Activated CD4-positive, alpha-beta memory T cell treated with anti-CD3 and anti-CD28 coated beads for 36 hours (primary cell): ENCODE measurements at regions not wholly inside any gene's neighbourhood (a gene's known extent, or its start where the extent isn't known, plus 50 kb on each side); places are given as distances from the start of the nearest gene placed in this dataset.

Experiments used
- CTCF ChIA-PET: fragments of 350-600 bp; sonication (Branson Sonifier 250); formaldehyde crosslinking; loops from one replicate; lab custom pipeline; 2021; ENCODE audit warnings: antibody characterized with exemption, inconsistent platforms; lab: Charles Lee
- POLR2A ChIA-PET: fragments of 350-600 bp; sonication (Branson Sonifier 250); formaldehyde crosslinking; loops from one replicate; lab custom pipeline; 2021; ENCODE audit warnings: antibody characterized with exemption; lab: Charles Lee
- DNase-seq: peaks from one replicate; pipeline ENCODE4 v3.0.0-alpha.2; 2020
- H3K27ac Mint-ChIP-seq: one replicate; pipeline ENCODE4 v1.8.0; 2021; ENCODE audit warnings: mixed read lengths
- H3K27me3 Mint-ChIP-seq: one replicate; pipeline ENCODE4 v1.8.0; 2021; ENCODE audit warnings: mixed read lengths
- H3K36me3 Mint-ChIP-seq: one replicate; pipeline ENCODE4 v1.8.0; 2021; ENCODE audit warnings: mixed read lengths
- H3K4me1 Mint-ChIP-seq: one replicate; pipeline ENCODE4 v1.8.0; 2021; ENCODE audit warnings: low read depth, mixed read lengths
- H3K4me3 Mint-ChIP-seq: one replicate; pipeline ENCODE4 v1.8.0; 2021; ENCODE audit warnings: mild to moderate bottlenecking, mixed read lengths
- H3K9me3 Mint-ChIP-seq: one replicate; pipeline ENCODE4 v1.8.0; 2021; ENCODE audit warnings: mixed read lengths
- intact Hi-C: fragments of 100-400 bp; cut with micrococcal nuclease; formaldehyde crosslinking; loops from one replicate; pipeline ENCODE4 v1.15.1; 2023

DNA sequence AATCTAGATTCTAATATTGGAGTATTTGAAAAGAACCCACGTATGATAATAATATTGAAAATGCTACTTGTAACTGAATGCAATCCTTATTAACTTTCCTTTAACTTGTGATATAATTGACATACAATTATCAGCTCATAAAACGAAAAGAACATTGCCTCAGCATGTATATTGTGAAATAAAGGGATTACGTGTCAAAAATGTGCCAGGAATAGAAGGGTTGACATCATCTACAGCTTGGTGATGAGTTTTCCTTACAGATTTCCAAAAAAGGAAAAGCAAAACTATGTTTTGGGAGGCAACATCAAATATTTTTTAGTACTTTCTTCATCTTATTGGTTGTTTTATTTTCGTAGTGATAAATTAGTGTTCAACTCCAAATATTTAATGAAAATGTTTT, 266.0 kb upstream of the PTGER4 start:
- no peak overlapping the region for H3K27ac Mint-ChIP-seq
- CTCF ChIA-PET, result no interaction called here
- POLR2A ChIA-PET, result no interaction called here
- H3K4me3 Mint-ChIP-seq, result no peak overlapping the region
- H3K4me1 Mint-ChIP-seq, result peaks cover 33% of the 10 kb centered on the region
- H3K27me3 Mint-ChIP-seq, result no peaks in the 10 kb centered on the region
- DNase-seq, result no peak
- H3K36me3 Mint-ChIP-seq, result peaks cover 3% of the 10 kb centered on the region
- H3K9me3 Mint-ChIP-seq, result peaks cover 8% of the 10 kb centered on the region
- intact Hi-C loops, result loop anchor here (5.0 kb wide), 1 partner anchor 1201 kb away; no protein-coding TSS in a partner anchor

- peaks cover 42% of the 10 kb centered on the region for H3K4me1 Mint-ChIP-seq
- H3K4me3 Mint-ChIP-seq, result no peak overlapping the region
- no peaks in the 10 kb centered on the region for H3K27me3 Mint-ChIP-seq
- POLR2A ChIA-PET, result no interaction called here
- CTCF ChIA-PET, result interaction anchor here (0.8 kb wide), 1 partner anchor 25 kb away, joined by 3 read pairs; no protein-coding TSS in a partner anchor
- DNase-seq, result no peak
- intact Hi-C loops, result loop anchor here (5.0 kb wide), 1 partner anchor 1200 kb away; no protein-coding TSS in a partner anchor
- H3K36me3 Mint-ChIP-seq, result peaks cover 7% of the 10 kb centered on the region
- peaks cover 3% of the 10 kb centered on the region for H3K9me3 Mint-ChIP-seq
- no peak overlapping the region for H3K27ac Mint-ChIP-seq
Measured at GRCh38 chr5:40412771-40413170, 266.9 kb upstream of the PTGER4 start.

DNA sequence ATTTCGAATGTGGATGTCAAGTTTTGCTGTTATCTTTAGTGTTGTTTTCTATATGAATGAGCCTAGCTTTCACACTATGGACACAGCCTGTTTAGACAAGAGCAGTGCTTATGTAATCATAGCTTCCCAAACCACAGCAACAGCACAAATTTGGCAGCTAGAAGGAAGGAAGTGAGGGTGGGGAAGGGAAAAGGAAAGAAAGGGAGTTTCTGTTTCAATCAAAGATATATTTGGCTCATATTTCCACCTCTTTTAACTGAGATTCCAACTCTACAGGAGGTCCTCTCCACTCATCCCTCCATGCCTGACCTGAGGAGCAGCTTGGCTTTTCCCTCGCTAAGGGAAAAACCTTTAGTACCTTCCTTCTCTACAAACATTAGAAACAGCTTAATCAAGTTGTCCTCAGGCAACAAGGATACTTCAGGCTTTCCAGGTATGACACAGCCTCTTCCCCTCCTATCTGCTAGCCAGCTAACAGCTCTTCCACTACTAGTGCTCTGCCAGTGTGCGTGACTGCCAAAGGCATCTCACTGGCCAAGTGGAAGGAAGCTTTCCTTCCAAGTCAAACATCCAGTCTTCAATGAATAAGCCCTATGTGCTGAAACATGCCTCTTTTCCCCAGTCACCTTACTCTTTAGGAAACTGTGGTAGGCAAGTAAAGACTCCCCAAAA, 268.6 kb upstream of the PTGER4 start:
- CTCF ChIA-PET, result interaction anchor here (0.8 to 2.6 kb wide), 11 partner anchors 10 to 462 kb away, joined by 3 to 12 read pairs (median 5); partner anchors contain the start of gene PTGER4
- H3K9me3 Mint-ChIP-seq, result no peaks in the 10 kb centered on the region
- H3K36me3 Mint-ChIP-seq, result peaks cover 14% of the 10 kb centered on the region
- no peak for DNase-seq
- H3K27ac Mint-ChIP-seq, result peak overlapping the region; percentile 99
- peak overlapping the region; percentile 62 for H3K4me3 Mint-ChIP-seq
- H3K4me1 Mint-ChIP-seq, result peaks cover 56% of the 10 kb centered on the region
- no peaks in the 10 kb centered on the region for H3K27me3 Mint-ChIP-seq
- intact Hi-C loops, result loop anchor here (1.0 to 5.0 kb wide), 13 partner anchors 18 to 1199 kb away; partner anchors contain the start of gene PTGER4
- POLR2A ChIA-PET, result interaction anchor here (0.6 to 3.3 kb wide), 18 partner anchors 16 to 275 kb away, joined by 3 to 39 read pairs (median 8); partner anchors contain the start of gene PTGER4

- intact Hi-C loops, result loop anchor here (1.0 to 5.0 kb wide), 13 partner anchors 19 to 1198 kb away; partner anchors contain the start of gene PTGER4
- peak; percentile 82 for DNase-seq
- POLR2A ChIA-PET, result interaction anchor here (0.8 to 3.3 kb wide), 22 partner anchors 9 to 404 kb away, joined by 3 to 39 read pairs (median 8); partner anchors contain the start of gene PTGER4
- Mint-ChIP-seq H3K9me3 (no peaks in the 10 kb centered on the region), H3K27ac (peak overlapping the region; percentile 99), H3K27me3 (no peaks in the 10 kb centered on the region), H3K4me3 (peak overlapping the region; percentile 62), H3K36me3 (peaks cover 14% of the 10 kb centered on the region), H3K4me1 (peaks cover 64% of the 10 kb centered on the region)
- CTCF ChIA-PET, result interaction anchor here (0.8 to 2.6 kb wide), 13 partner anchors 9 to 462 kb away, joined by 3 to 12 read pairs (median 4); partner anchors contain the start of gene PTGER4
Measured at GRCh38 chr5:40410231-40410861, 269.4 kb upstream of the PTGER4 start.

DNA sequence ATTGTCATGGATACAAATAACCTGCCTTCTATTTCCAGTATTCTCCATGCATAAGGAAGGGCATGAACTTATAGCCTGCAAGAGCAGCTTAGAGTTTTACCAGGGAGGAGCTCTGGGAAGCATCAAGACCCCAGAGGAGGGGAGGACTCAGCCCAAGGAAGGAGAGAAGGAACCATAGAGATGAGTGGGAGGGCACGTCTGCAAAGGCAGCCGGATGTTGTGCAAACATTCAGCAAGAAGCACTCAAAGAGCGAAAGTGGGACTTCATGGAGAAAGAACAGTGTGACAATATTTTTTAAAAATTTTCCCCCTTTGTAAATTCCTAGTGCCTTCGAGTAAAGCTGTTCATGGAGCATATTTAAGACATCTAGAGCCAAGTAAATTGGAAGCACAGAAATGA, 270.1 kb upstream of the PTGER4 start:
- no peaks in the 10 kb centered on the region for H3K9me3 Mint-ChIP-seq
- peaks cover 70% of the 10 kb centered on the region for H3K4me1 Mint-ChIP-seq
- H3K27me3 Mint-ChIP-seq, result no peaks in the 10 kb centered on the region
- H3K4me3 Mint-ChIP-seq, result peak overlapping the region; percentile 66
- peak; percentile 64 for DNase-seq
- intact Hi-C loops, result loop anchor here (5.0 to 10.0 kb wide), 2 partner anchors 348 to 1235 kb away; partner anchors contain the start of gene TTC33
- ChIA-PET POLR2A (interaction anchor here (0.9 to 3.3 kb wide), 16 partner anchors 8 to 404 kb away, joined by 3 to 39 read pairs (median 10); partner anchors contain the start of gene PTGER4), CTCF (interaction anchor here (1.0 to 2.6 kb wide), 7 partner anchors 21 to 279 kb away, joined by 3 to 12 read pairs (median 5); no protein-coding TSS in a partner anchor)
- H3K36me3 Mint-ChIP-seq, result peaks cover 14% of the 10 kb centered on the region
- H3K27ac Mint-ChIP-seq, result peak overlapping the region; percentile 99

DNA sequence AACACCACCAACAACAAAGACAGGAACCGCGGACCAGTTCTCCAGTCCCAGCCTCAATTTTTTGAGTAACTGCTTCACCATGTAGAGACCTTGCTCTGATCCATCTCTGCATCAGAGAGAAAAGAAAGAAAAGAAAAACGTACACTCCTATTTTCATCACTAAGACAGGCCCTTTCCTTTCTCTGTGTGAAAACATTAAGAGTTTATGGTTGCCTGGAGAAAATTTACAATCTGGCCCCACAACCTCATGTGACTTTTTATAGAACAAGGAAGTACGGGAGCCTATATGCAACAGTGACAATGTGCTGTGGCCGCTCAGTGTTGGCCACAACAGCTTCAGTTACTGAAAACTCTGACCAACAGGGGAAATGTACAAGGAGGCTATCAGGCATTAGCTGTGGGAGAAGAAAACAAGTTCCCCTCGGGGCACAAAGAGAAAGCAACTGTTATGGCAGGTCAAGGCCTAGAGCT, 272.9 kb upstream of the PTGER4 start:
- intact Hi-C loops, result loop anchor here (1.0 to 10.0 kb wide), 9 partner anchors 22 to 1232 kb away; partner anchors contain the start of gene TTC33
- Mint-ChIP-seq H3K27me3 (no peaks in the 10 kb centered on the region), H3K4me1 (peaks cover 92% of the 10 kb centered on the region), H3K36me3 (peaks cover 14% of the 10 kb centered on the region), H3K27ac (peak overlapping the region; percentile 99), H3K4me3 (peak overlapping the region; percentile 61), H3K9me3 (no peaks in the 10 kb centered on the region)
- ChIA-PET CTCF (interaction anchor here (0.8 to 1.7 kb wide), 4 partner anchors 17 to 271 kb away, joined by 3 to 12 read pairs (median 3); no protein-coding TSS in a partner anchor), POLR2A (interaction anchor here (0.7 to 5.1 kb wide), 9 partner anchors 10 to 279 kb away, joined by 3 to 27 read pairs (median 10); partner anchors contain the start of gene PTGER4)
- peak; percentile 44 for DNase-seq

DNA sequence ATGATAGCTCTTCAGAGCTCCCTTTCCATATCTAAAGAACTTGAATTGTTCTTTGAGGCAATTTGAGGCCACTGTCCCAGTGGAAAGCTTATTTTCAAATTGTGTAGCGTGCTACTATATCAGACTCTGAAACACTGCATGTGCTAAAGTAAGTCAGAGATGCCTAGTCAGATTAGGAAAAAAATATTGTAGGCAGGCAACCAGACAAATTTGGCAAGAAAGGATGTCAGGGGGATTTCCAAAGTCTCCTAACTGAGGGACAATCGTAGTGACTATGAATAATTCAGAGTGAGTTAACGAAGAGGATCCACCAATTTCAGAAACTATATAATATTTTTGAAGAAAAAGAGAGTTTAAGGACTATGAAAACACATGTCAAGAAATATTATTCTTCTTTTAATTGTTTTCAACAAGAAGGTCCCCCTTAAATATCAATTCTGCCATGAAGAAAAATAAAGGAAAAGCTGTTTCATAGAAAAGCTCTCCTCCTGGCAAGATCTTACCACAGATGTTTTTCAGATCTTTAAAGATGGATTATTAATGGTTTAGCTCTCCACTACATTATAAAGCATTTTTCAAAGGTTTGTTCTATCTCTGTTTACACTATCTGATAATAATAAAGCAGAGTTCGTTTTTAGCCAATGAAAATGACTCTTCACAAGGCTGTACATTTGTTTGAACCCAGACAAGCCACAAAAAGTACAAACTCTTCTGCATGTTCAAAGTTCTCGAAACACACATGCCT, 273.5 kb upstream of the PTGER4 start:
- intact Hi-C loops, result loop anchor here (1.0 to 10.0 kb wide), 9 partner anchors 22 to 1231 kb away; partner anchors contain the start of gene TTC33
- H3K9me3 Mint-ChIP-seq, result no peaks in the 10 kb centered on the region
- peaks cover 12% of the 10 kb centered on the region for H3K36me3 Mint-ChIP-seq
- H3K4me1 Mint-ChIP-seq, result peaks cover 92% of the 10 kb centered on the region
- H3K27me3 Mint-ChIP-seq, result no peaks in the 10 kb centered on the region
- H3K4me3 Mint-ChIP-seq, result peak overlapping the region; percentile 61
- H3K27ac Mint-ChIP-seq, result peak overlapping the region; percentile 99
- CTCF ChIA-PET, result interaction anchor here (0.8 to 1.9 kb wide), 7 partner anchors 22 to 278 kb away, joined by 3 to 12 read pairs (median 3); no protein-coding TSS in a partner anchor
- POLR2A ChIA-PET, result interaction anchor here (0.6 to 5.1 kb wide), 17 partner anchors 17 to 282 kb away, joined by 3 to 27 read pairs (median 7); partner anchors contain the start of gene PTGER4
- no peak for DNase-seq

DNA sequence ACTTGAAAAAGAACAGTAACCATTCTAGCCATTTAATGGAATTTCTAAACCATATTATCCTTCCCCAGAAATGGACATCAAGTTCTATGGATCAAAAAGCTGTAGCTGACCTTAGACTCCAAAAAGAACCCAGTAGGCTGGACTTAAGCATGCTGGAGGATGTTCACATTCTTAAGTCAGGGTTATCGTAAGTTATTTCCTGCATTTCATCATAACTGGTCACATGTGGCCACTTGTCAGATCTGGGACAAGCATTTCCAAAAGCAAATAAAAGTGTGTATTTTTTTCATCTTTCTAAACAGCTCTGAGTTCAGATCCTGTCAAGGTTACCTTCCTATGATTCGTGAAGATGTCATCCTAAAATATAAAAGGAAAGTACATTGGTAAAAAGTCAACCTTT, 274.5 kb upstream of the PTGER4 start:
- no peaks in the 10 kb centered on the region for H3K27me3 Mint-ChIP-seq
- peak overlapping the region; percentile 99 for H3K27ac Mint-ChIP-seq
- intact Hi-C loops, result loop anchor here (5.0 to 10.0 kb wide), 2 partner anchors 352 to 1230 kb away; partner anchors contain the start of gene TTC33
- peak overlapping the region; percentile 61 for H3K4me3 Mint-ChIP-seq
- ChIA-PET CTCF (interaction anchor here (0.9 to 1.9 kb wide), 5 partner anchors 21 to 279 kb away, joined by 3 to 12 read pairs (median 3); no protein-coding TSS in a partner anchor), POLR2A (interaction anchor here (0.7 to 5.1 kb wide), 16 partner anchors 16 to 283 kb away, joined by 3 to 27 read pairs (median 7); partner anchors contain the start of gene PTGER4)
- H3K9me3 Mint-ChIP-seq, result no peaks in the 10 kb centered on the region
- H3K36me3 Mint-ChIP-seq, result peaks cover 12% of the 10 kb centered on the region
- peaks cover 89% of the 10 kb centered on the region for H3K4me1 Mint-ChIP-seq
- DNase-seq, result no peak

GRCh38 chr5:40404613-40405012, 275.1 kb upstream of the PTGER4 start:
- H3K27ac Mint-ChIP-seq, result peak overlapping the region; percentile 99
- no peak overlapping the region for H3K4me3 Mint-ChIP-seq
- H3K27me3 Mint-ChIP-seq, result no peaks in the 10 kb centered on the region
- CTCF ChIA-PET, result interaction anchor here (1.3 to 1.9 kb wide), 2 partner anchors 82 to 279 kb away, joined by 3 to 6 read pairs; no protein-coding TSS in a partner anchor
- no peak for DNase-seq
- no peaks in the 10 kb centered on the region for H3K9me3 Mint-ChIP-seq
- POLR2A ChIA-PET, result interaction anchor here (0.6 to 5.1 kb wide), 6 partner anchors 19 to 181 kb away, joined by 3 to 27 read pairs (median 6); no protein-coding TSS in a partner anchor
- peaks cover 12% of the 10 kb centered on the region for H3K36me3 Mint-ChIP-seq
- peaks cover 90% of the 10 kb centered on the region for H3K4me1 Mint-ChIP-seq
- intact Hi-C loops, result loop anchor here (1.0 to 10.0 kb wide), 3 partner anchors 127 to 1230 kb away; partner anchors contain the start of gene TTC33

- Mint-ChIP-seq H3K4me1 (peaks cover 89% of the 10 kb centered on the region), H3K9me3 (no peaks in the 10 kb centered on the region), H3K36me3 (peaks cover 2% of the 10 kb centered on the region), H3K27me3 (no peaks in the 10 kb centered on the region), H3K4me3 (peak overlapping the region; percentile 30), H3K27ac (peak overlapping the region; percentile 86)
- DNase-seq, result peak; percentile 74
- intact Hi-C loops, result loop anchor here (10.0 kb wide), 1 partner anchor 1227 kb away; no protein-coding TSS in a partner anchor
- ChIA-PET POLR2A (interaction anchor here (1.1 to 2.5 kb wide), 12 partner anchors 8 to 284 kb away, joined by 3 to 12 read pairs (median 10); no protein-coding TSS in a partner anchor), CTCF (interaction anchor here (0.6 to 1.4 kb wide), 8 partner anchors 37 to 453 kb away, joined by 3 to 6 read pairs (median 3); no protein-coding TSS in a partner anchor)
Measured at GRCh38 chr5:40402007-40402364, 277.7 kb upstream of the PTGER4 start.
